H54 (cell line): ENCODE measurements at regions not wholly inside any gene's neighbourhood (a gene's known extent, or its start where the extent isn't known, plus 50 kb on each side); places are given as distances from the start of the nearest gene placed in this dataset.
"Not testable (repeated sequence)": the region's sequence is repeated elsewhere in the genome, so short reads cannot be mapped to it uniquely, and the experiment has no call there.

Source experiments
- DNase-seq: peaks from one replicate; pipeline ENCODE4 v3.0.0; 2011; ENCODE audit warnings: low spot score, mixed read lengths; ENCODE audit not compliant: insufficient read length
- FAIRE-seq: peaks from 3 replicates; lab custom pipeline; 2011; peaks lifted over from hg19 to GRCh38; lab: Jason Lieb, UNC
- POLR2A ChIP-seq: IDR thresholded peaks from 2 replicates; pipeline ENCODE4 v1.6.1; 2011; ENCODE audit warnings: low read depth, mild to moderate bottlenecking, low read length

DNA sequence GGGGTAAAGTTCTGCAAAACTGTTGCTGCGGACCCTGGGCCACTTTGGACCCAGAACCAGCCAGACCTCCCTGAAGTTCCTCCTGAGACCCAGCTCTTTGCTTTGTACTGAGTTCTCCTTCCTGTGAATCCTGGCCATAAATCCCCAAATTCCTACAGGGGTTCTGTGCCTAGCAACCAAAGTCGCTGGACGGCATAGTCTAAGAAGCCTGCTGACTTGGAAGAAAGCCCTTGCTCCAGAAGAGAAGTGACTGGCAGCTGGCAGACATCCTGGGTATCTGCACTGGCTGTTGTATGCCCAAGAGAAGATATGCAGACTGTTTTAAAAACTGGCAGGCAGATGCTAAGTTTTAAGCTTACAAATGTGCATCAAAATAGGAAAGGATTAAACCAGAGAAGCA lies 99.9 kb upstream of the SLC24A4 start:
- no peak for DNase-seq
- TF ChIP-seq POLR2A = no peak
- no peak for FAIRE-seq

GRCh38 chr14:92224358-92224954 lies 98.5 kb upstream of the SLC24A4 start:
- FAIRE-seq (peak; percentile 96), DNase-seq (no peak)
- no peak for TF ChIP-seq POLR2A

DNA sequence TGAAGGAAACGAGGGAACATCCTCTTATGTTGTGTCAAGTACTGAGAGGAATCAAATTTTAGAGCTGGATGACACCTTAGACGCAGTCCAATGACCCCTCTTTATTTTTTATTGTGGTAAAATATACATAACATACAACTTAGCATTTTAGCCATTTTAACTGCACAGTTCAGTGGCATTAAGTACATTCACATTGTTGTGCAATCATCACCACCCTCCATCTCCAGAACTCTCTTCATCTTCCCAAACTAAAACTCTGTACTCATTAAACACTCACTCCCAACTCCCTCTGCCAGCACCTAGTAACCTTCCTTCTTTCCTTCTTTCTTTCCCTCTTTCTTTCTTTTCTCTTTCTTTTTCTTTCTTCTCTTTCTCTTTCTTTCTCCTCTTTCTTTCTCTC lies 97.2 kb upstream of the SLC24A4 start:
- DNase-seq = no peak
- no peak for FAIRE-seq
- no peak for TF ChIP-seq POLR2A

- not testable (repeated sequence) for DNase-seq, FAIRE-seq
Observed at GRCh38 chr14:92226166-92226565, 96.8 kb upstream of the SLC24A4 start.

- FAIRE-seq (no peak), DNase-seq (no peak)
- no peak for TF ChIP-seq POLR2A
Observed at GRCh38 chr14:92236243-92236900, 86.6 kb upstream of the SLC24A4 start.

DNA sequence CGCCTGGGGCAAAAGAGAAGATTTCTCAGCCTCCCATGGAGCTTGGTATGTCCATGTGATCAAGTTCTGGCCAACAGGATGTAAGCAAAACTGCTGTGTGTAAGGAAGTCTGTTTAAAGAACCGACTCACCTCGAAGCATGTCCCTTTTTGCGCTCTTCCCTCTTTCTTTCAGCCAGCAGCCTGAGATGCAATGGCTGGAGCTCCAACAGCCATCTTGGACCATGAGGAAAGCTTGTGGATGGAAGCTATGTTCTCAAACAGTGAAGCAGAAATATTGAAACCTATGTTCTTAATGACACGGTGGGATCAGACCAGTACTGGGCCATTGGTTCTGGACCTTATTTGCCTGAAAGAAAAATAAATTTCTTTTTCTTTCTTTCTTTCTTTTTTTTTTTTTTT lies 82.3 kb upstream of the SLC24A4 start:
- TF ChIP-seq POLR2A = no peak
- FAIRE-seq (no peak), DNase-seq (no peak)

DNA sequence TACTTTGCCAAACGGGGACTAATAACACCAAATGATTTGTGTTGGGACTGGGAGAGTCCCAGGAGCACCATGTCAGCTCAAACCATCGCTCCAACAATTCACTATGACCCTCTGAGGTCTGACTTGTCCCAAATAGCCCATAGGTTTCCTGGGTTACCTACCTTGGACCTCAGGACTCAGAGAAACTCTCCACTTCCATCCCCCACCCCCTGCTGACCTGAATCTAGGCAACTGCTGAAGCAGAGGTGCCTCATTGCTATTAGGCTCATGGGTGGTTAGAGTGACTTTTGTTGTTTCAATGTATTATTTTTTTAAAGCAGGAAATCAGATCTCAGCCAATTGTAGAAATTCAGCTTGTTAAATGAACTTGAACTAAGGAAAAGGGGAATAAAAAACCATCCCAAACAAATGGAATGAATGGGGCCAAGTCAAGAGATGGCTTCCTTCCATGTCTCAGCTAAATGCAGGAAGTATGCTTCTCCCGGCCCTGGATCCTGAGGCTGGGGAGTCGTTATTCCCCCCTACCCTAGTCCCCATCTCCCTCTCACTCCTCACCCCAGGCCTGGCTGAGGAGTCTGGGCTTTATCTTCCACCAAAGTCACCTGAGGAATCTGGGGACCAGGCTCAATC lies 80.9 kb upstream of the SLC24A4 start:
- no peak for TF ChIP-seq POLR2A
- DNase-seq = no peak
- no peak for FAIRE-seq

GRCh38 chr14:92244805-92245204 lies 78.2 kb upstream of the SLC24A4 start:
- TF ChIP-seq POLR2A = no peak
- DNase-seq (no peak), FAIRE-seq (no peak)

GRCh38 chr14:92247341-92247740 lies 75.6 kb upstream of the SLC24A4 start:
- FAIRE-seq (no peak), DNase-seq (no peak)
- no peak for TF ChIP-seq POLR2A

GRCh38 chr14:92247947-92248346 lies 75.0 kb upstream of the SLC24A4 start:
- no peak for TF ChIP-seq POLR2A
- no peak for FAIRE-seq
- no peak for DNase-seq

DNA sequence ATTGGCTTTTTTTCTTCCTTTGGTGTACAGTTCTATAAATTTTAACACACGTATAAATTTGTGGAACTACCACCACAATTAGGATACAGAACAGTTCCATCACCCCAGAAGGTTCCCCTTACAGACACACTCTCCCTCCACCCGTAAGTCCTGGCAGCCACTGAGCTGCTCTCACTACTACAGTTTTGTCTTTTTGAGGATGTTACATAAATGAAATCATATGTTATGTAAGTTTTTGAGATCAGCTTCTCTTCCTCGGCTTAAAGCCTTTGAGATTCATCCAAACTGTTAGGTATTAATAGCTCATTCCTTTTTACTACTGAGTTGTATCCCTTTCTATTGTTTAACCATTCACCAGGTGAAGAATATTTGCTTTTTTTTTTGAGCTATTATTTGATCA lies 74.3 kb upstream of the SLC24A4 start:
- no peak for FAIRE-seq
- DNase-seq = no peak
- no peak for TF ChIP-seq POLR2A

- not testable (repeated sequence) for FAIRE-seq, DNase-seq
Observed at GRCh38 chr14:92250366-92250765, 72.6 kb upstream of the SLC24A4 start.

DNA sequence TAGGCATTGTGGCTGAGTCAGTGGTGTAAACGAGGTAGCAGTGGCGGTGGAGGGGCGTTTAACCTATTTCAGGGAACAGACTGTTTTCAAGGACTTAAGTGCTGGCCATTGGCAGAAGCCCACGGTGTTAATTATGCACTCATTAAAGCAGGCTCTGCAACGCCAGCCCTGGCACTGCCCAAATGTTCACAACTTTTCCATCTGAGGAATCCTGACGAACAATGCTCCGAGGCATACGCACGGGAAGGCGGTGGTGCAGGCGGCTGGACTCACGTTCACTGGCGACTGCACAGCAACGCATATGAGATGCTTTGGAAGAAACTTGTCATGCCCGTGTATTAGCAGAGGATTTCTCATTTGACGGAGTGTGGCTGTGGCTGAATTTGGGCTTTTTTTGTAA lies 70.6 kb upstream of the SLC24A4 start:
- FAIRE-seq (no peak), DNase-seq (no peak)
- no peak for TF ChIP-seq POLR2A

DNA sequence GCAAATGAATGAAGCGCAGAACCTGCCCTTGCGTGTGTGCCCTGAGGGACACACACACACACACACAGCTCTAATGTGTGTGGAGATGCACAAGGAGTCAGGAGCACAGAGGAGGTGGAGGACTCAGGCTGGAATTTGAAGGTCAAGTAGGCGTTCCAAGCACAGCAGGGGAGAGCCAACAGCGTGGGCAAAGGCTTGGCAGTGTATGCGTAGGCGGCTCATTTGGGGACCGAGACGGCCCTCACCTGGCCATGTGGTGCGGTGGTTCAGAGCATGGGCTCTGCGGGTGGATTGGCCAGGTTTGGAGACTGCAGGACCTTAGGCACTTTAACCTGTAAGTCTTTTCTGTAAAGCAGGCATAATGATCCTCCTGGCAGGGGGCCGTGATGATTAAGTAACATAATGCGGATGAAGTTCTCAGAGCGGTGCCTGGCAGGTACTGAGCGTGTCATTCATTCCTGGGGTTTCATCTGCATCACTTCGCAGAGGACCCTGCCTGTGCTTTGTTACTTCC lies 69.5 kb upstream of the SLC24A4 start:
- TF ChIP-seq POLR2A = no peak
- DNase-seq (no peak), FAIRE-seq (no peak)

GRCh38 chr14:92254786-92255185 lies 68.2 kb upstream of the SLC24A4 start:
- TF ChIP-seq POLR2A = no peak
- DNase-seq = no peak
- no peak for FAIRE-seq

GRCh38 chr14:92258934-92259333 lies 64.0 kb upstream of the SLC24A4 start:
- DNase-seq = no peak
- no peak for TF ChIP-seq POLR2A
- FAIRE-seq = no peak
